GM12875 (cell line): ENCODE measurements at regions not wholly inside any gene's neighbourhood (a gene's known extent, or its start where the extent isn't known, plus 50 kb on each side); places are given as distances from the start of the nearest gene placed in this dataset.

Source experiments
- H3K4me3 ChIP-seq: one replicate; pipeline ENCODE4 v1.5.1; 2011; ENCODE audit warnings: low read depth, low read length, control low read depth
- TF ChIP-seq, protein P1 (sequence below): IDR thresholded peaks from 2 replicates; pipeline ENCODE4 v1.5.1; 2011; ENCODE audit warnings: low read depth, mild to moderate bottlenecking, control low read depth, inconsistent platforms, low read length, moderate library complexity, borderline replicate concordance; ENCODE audit not compliant: insufficient read depth

GRCh38 chr9:86836266-86836665 is 111.0 kb downstream of the GAS1 start:
- TF ChIP-seq, protein P1, sequence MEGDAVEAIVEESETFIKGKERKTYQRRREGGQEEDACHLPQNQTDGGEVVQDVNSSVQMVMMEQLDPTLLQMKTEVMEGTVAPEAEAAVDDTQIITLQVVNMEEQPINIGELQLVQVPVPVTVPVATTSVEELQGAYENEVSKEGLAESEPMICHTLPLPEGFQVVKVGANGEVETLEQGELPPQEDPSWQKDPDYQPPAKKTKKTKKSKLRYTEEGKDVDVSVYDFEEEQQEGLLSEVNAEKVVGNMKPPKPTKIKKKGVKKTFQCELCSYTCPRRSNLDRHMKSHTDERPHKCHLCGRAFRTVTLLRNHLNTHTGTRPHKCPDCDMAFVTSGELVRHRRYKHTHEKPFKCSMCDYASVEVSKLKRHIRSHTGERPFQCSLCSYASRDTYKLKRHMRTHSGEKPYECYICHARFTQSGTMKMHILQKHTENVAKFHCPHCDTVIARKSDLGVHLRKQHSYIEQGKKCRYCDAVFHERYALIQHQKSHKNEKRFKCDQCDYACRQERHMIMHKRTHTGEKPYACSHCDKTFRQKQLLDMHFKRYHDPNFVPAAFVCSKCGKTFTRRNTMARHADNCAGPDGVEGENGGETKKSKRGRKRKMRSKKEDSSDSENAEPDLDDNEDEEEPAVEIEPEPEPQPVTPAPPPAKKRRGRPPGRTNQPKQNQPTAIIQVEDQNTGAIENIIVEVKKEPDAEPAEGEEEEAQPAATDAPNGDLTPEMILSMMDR, result no peak
- H3K4me3 ChIP-seq, result no peak overlapping the region

DNA sequence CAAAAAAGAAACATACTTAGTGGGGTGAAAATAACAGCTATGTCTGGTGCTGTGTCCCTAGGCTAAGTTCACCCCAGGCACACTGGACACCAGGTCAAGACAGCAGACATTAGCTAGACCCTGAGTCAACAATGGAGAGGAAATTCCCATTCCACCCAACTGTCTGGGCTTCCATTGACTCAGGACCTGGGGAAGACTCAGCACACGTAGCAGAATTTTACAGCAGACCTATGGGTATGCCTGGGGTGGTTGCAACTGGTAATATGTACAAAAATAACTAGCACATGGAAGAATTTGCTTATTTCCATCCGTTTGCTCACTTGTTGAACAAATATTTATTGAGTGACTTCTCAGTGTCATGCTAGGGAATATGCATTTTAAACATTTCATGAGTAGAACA is 117.0 kb downstream of the GAS1 start:
- TF ChIP-seq, protein P1, result no peak
- H3K4me3 ChIP-seq, result no peak overlapping the region

GRCh38 chr9:86829496-86830046 is 117.7 kb downstream of the GAS1 start:
- TF ChIP-seq, protein P1, result no peak
- no peak overlapping the region for H3K4me3 ChIP-seq

GRCh38 chr9:86828631-86829030 is 118.7 kb downstream of the GAS1 start:
- TF ChIP-seq, protein P1, result no peak
- H3K4me3 ChIP-seq, result no peak overlapping the region

DNA sequence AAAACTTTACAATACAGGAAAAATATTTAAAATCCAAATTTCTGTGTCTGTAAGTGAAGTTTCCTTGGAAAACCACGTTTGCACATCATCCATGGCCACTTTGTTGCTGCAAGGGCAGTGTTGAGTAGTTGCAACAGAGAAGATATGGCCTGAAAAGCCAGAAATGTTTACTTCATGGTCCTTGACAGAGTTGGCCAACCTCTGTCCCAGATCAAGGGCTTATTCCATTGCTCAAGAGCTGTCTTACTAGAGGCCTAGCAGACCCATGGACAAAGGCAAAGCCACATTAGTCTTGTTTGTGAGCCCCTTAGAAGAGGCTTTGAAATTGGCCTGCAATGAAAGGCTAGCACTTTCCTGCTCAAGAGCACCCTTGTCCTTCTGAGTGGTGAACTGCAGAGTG is 119.4 kb downstream of the GAS1 start:
- TF ChIP-seq, protein P1, result no peak
- H3K4me3 ChIP-seq, result no peak overlapping the region

DNA sequence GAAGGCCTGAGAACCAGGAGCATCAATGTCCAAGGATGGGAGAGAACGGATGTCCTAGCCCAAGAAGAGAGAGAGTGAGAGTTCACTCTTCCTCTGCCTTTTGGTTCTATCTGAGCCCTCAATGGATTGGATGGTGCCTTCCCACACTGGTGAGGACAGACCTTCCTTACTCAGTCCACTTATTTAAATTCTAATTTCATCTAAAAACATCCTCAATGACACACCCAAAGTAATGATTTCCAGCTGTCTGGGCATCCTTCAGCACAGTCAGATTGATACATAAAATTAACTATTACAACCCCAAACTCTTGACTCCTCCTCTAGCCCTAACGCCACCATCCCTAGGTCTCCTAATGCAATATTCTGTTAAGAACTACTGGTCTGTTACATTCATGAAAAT is 122.0 kb downstream of the GAS1 start:
- H3K4me3 ChIP-seq, result no peak overlapping the region
- TF ChIP-seq, protein P1, result no peak

DNA sequence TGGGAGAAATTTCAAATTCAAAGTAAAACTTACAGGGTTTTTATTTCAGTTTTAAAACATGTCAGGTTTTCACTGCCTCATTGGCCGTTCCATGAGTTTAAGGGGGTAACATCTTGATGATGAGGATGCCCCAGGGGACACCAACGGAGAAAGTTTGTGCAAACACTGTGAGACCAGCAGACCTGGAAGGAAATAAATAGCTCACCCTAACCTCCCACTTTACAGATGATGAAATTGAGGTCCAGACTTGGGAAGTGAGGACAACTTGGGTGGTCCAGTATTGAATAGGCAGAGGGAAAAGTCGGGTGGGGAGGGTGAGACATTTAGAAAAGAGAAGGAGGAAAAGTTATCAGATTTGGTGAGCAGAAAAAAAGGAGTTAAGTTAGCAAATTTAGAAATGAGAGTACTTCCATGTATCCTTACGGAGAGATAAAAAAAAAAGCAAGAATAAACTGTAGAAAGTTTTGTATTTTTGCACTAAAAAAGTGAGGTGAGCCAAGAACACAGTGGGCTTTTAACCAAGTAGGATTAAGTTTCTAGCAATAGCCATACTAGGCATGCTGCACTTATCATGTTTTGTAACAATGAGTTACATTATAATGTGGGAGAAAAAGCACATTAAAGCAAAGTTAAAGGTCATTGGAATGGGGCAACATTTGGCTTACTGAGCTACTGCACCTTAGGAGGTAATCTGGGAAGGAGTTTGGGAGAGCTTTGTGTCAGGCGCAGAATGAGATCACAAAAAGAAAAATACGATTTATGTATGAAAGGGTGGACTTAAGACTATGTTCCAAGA is 125.1 kb downstream of the GAS1 start:
- H3K4me3 ChIP-seq, result no peak overlapping the region
- TF ChIP-seq, protein P1, result no peak
